Stimulated activated CD4-positive, alpha-beta T cell treated with anti-CD3 and anti-CD28 coated beads, TNF-alpha, amount 100 ng/mL, for 4 hours (primary cell): ENCODE measurements at regions not wholly inside any gene's neighbourhood (a gene's known extent, or its start where the extent isn't known, plus 50 kb on each side); places are given as distances from the start of the nearest gene placed in this dataset.
"Not testable (repeated sequence)": the region's sequence is repeated elsewhere in the genome, so short reads cannot be mapped to it uniquely, and the experiment has no call there.

Experiments used
- DNase-seq, 3 experiments: peaks; one replicate each; pipeline ENCODE4 v3.0.0-alpha.2; 2020; ENCODE audit warnings: low read depth in 3 of 3

DNA sequence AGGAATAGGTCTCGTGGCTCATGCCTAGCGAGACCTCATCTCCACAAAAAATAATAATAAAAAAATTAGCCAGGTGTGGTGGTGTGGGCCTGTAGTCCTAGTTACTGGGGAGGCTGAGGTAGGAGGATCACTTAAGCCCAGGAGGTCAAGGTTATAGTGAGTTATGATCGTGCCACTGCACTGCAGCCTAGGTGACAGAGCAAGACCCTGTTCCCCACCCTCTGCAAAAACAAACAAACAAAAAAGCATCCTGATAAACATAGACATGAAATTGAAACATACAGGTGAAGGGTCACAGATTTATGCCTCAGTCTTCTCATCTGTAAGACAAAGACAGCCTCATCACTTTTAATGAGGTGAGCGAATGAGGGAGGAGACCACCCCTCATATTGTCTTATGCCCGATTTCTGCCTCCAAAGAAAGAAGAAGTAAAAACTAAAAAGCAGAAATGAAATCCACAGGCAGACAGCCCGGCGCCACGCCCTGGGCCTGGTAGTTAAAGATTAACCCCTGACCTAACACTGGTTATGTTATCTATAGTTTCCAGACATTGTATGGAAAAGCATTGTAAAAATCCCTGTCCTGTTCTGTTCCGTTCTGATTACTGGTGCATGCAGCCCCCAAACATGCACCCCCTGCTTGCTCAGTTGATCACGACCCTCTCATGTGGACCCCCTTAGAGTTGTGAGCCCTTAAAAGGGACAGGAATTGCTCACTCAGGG lies 138.5 kb downstream of the OR2B2 start:
- DNase-seq: not testable (repeated sequence)

DNA sequence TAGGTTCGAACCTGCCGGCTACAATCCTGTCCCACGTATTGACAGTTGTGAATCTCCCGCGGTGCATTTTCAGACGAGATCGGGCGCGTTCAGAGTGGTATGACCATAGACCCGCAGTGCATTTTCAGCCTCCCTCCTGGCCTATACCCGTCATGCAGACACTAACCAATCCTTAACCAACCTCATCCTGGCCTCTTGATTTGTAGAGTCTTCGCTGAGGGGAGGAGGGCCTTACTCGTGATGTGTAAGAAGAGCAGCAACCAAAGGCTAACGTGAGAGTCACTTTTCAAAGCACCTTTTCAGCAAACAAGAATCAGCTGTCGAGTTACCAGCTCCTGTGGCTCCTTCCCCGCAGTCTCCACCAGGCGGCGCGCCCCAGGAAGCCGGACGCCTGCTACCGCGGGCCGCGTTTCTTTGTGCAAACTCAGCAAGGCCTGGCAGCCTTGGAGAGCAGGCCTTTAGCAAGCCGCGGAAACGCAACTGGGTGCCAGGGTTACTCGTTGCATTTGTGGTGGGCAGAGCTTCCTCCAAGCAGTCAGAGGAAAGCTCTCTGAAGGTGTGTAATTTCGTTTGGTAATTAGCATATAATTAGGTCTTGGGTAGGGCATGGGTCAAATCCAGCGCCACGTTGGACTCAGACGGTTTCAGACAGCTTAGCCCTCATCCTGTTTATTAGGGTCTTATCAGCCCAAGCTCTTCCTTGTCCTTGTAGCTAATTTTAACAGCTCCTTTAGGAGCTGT lies 139.8 kb downstream of the OR2B2 start:
- DNase-seq: peak; percentile 69 to 78 (median 72)

DNA sequence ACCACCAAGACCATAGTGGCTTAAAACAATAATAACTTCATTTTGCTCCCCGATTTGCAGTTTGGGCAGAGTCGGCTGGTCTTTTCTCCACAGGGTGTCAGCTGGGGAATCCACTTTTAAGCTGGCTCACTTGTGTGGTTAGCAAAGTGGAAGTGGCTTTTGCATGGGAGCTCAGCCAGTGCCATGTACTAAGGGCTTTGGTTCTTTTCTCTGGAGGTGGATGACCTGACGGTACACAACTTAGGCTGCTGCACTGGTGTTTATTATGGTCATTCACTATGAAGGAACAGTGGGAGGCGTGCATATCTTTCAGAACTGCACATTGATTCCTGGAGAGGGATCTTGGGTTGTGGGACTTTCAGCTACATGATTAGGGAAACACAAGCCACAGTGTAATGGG lies 141.0 kb downstream of the OR2B2 start:
- DNase-seq: no peak

DNA sequence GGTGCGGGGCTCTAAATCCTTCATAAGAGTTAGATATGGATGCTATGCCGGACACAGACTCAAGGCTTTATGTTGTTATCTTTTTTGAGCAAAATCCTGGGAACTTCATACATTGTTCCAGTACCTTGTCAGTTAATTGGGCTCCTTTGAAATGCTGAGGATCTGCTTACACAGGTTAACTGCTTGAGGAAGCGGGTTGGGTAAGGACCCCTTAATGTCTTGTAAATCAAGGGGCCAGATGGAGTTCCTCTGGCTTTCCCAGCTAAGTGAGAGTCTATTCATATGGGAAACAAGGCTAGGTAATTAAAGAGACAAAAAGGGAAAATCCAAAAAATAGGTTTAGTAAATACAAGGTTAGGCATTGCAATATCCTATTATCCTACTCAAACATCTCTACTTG lies 141.5 kb downstream of the OR2B2 start:
- no peak for DNase-seq

DNA sequence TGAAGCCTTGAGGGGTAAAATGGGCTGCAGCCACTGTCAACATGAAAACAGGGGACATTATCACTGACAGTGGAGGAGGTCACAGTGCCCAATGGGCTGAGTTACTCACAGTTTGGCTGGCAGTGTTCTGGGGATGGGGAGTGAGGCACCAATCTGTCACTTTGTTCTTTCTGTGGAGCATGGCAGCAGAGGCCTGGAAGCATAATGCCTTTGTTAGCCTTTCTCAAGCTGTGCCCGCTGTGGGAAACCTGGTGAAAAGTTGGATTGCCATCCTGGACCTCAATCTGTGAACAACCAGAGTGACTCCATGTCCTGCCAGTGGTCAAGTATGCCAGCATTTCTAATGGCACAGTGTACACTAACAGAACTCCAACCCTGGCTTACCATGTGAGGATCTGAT lies 143.6 kb downstream of the OR2B2 start:
- DNase-seq: no peak

DNA sequence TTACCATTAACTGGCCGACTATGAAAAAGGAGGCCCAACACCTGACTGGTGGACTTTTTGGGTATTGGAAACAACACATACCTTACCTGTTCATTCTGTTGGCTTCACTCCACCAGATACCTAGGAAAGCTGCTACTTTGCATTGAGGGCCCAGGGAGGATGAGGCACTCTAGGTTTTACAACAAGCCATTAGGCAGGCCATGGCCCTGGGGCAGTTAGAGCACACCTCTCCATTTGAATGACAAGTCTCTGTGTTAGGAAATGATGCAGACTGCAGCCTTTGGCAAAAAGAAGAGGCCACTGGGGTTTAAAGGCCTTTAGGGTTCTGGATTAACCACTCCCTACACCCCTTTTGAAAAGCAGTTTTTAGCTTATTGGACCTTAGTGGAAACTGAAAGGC lies 144.3 kb downstream of the OR2B2 start:
- no peak for DNase-seq

DNA sequence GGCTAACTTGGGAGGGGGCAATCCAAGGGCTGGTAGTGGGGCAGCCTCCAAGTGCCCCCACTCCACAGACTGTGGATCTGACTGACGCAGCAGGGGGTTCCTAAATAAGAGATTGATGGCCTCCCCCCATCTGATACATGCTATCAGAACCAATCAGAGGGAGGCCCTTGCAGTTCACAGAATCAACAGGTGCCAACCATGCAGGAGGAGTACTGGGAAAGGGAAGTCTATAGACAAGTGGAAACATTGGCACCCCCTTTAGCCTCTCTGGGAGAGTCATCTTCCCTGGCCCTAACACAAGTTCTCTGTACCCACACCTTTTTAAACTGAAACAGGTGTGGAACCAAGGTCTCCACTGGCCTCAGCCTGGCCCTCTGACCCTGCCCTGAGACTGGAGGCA lies 145.8 kb downstream of the OR2B2 start:
- no peak for DNase-seq

DNA sequence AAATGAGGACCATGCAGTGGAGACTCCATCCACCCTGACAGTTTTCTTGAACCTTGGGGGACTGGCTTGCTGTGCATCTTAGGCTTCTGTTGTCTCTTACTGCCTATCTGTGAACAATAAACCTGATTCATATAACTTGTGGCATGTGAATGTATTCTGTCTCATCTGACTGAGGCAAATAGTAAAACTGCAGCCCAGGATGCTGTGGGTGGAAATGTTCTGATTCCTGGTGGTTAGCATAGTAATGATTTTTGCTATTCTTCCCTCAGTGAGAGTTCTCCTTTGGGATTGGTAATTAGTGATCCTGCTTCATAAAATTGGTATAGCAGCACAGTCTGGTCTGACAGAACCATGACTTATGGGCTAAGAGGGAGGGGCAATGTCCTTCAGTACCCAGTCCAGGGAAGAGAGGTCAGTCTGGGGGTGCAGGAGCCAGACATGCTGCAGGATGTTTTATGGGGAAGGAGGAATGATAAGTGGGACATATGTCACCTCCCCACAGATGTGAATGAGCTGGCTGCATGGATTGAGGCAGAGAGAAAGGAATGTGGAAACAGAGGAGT lies 147.1 kb downstream of the OR2B2 start:
- DNase-seq: no peak

DNA sequence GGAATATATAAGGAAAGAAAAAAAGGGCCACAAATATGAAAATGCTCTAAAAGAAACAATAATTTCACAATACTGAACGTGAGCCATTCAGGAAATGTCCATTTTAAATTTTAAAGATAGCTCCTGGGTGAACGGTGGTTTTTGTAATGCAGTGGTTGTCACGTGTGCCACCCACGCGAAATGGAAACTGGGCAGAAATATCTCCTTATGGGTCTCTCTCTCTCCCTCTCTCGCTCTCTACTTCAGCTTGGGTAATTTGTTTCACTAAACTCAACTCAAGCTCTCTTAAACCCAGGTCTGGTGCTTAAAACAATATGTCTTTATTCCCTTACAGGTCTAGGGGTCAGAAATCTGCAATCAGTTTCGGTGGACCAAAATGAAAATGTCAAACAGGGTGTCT lies 150.8 kb downstream of the OR2B2 start:
- DNase-seq: no peak

DNA sequence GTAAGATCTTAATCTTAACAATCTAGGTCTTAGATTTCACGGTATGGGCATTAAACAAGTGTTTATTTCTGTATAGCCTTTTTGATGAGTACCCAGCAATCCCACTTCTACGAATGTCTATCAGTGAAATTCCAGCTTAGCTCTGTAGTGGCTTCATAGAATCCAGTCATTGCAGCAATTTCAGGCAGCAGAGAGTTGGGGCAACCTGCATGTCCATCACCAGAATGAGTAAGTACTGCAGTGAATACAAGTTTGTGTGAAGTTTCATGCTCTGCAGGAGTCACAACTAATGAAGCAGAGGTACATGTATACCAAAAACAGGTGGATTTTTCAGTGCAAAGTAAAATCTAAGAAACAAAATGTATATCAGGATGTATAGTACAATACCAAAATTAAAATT lies 151.7 kb downstream of the OR2B2 start:
- DNase-seq: no peak

DNA sequence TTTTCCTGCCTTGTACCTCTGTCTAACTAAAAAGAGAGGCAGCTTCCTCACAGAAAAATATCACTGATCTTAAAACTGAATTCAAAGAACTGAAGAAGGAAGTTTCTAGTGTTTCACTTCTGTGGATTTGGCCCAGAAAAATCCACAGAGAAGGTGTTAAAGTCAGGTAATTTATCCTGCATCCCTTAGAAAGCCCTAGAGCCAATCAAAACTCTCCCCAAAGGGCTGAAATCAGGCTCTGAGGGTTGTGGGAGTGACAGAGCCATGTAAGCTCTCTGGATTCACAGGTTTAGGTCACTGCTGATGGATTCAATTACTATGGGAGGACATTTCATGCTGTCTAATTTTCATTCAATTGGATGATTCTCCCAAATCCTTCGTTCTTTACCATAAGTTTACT lies 152.3 kb downstream of the OR2B2 start:
- DNase-seq: no peak

DNA sequence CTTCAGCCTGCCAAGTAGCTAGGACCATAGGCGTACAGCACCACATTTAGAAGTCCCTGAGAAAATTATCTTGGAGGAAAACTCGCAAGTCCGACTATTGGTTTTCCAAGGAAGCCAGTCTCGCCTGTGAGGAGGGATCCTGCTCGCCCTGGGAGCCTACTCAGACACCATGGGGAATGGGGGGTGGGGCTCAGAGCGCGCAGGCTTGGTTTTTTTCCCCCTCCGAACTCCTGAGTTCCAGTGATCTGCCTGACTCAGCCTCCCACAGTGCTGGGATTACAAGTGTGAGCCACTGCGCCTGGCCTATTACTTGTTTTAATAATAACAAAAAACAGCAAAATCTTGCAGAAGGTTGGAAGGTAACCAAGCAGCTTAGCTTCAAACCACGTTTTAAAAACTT lies 153.7 kb downstream of the OR2B2 start:
- DNase-seq: no peak

DNA sequence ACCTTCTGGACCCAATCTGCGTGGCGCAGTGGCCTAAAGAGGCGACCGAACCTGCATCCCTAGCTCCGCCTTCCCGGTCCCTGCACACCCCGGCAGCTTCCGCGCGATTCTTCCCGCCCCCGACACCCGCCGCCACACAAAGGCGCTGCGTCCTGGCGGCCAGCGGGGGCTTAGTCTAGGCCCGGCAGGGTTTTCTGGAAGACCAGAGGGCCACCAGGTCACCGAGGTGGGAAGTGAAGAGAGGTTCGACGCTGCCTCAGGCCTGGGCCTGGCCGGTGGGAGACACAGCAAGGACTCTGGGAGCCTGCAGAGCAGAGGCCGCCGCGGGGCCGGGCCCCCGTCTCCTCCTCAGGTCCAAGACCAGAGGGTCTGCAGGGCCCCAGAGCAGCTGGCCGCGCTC lies 154.9 kb downstream of the OR2B2 start:
- DNase-seq: peak; percentile 26 to 41 (median 27)

DNA sequence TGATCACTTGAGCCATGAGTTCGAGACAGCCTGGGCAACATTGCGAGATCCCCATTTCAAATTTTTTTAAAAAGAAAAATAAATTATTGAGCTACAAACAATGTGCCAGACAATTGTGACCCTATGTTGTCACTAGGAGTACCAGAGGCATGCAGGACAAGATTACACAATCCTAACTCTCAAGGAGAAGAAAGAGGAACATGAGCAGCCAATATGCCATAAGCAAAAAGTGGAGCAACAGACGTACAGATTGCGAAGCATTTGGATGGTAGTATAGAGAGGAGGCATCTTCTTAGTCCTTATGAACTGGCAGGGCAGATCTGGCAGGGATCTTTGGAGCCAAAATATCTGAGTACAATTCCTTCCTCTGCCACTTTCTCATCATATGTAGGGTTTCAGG lies 156.4 kb downstream of the OR2B2 start:
- DNase-seq: no peak

DNA sequence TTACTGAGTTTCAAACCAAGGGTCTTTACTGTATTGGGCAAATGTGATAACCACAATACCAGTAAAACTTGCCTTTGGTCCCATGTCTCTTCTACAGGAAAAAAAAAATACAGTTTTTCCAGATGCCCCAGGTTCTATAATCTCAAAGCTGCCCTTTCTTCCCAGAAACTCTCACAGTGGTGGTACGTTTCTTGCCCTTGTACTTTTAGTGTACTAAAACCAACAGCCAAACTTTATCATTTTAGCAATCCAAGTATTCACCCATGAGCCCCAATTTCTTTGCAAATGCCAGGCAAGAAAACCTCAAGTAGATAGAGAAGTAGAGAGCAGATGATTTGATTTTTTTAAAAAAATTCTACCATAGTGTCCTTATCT lies 157.8 kb downstream of the OR2B2 start:
- no peak for DNase-seq

DNA sequence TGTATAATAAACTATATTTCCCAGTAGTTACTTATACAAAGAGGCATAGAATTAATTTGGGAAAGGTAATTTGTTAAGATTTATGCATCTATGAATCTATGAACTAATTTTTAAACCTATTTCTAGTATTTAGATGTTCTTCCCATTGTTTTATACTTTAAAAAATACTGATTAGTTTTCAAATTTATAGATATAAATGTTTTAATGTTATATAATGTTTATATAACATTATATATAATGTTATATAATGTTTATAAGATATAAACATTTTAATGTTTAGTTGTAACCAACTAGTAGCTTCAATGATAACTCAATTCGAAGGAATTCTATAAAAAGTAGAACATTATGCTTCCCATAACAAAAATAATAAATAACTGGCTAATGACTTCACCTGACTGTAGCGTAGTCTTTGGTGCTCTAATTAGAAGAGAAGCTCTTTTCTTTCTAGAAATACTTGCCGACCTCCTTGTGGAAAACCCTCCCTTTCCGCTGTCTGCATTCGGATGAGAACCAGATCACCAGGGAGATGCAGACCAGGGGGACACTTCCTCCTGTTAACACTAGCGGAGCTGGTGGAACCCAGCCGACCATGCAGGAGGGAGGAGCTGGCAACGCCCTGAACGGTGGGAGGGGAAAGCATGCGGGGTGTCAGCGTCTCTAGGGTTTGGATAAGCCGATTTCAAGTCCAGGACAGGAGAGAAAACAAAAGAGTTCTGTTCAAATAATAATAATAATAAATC lies 158.4 kb downstream of the OR2B2 start:
- DNase-seq: peak; percentile 52 to 60 (median 58)

DNA sequence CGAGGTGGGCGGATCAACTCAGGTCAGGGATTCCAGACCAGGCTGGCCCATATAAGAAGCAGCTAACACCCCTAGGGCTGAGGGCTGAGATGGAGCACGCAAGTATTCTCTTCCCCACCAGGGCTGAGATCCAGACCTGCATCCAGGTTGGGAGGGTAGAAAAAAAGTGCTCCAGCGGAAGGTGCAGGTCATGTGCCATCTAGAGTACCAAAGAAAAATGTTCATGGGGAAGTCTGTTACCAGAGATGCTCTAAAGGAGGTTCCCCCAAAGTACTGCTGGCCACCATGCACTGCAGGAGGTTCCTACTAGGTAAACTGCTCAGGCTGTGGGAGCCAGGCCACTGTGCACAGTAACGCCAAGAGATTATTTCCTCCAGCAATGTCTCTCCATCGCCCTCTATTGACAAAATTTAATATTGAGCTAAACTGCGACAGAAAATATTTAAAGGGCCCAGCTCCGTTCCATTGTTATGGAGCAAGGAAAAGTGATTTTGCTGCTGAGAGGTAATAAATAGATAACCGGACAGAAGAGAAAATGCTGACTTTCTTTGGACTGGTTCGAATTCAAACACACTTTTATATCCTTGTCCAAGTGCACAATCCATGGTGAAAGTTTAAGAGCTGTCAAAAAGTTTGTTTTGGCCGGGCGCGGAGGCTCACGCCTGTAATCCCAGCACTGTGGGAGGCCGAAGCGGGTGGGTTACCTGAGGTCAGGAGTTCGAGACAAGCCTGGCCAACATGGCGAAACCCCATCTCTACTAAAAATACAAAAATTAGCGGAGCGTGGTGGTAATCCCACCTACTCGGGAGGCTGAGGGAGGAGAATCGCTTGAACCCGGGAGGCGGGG lies 159.9 kb downstream of the OR2B2 start:
- DNase-seq: peak; percentile 14 to 34 (median 15)

DNA sequence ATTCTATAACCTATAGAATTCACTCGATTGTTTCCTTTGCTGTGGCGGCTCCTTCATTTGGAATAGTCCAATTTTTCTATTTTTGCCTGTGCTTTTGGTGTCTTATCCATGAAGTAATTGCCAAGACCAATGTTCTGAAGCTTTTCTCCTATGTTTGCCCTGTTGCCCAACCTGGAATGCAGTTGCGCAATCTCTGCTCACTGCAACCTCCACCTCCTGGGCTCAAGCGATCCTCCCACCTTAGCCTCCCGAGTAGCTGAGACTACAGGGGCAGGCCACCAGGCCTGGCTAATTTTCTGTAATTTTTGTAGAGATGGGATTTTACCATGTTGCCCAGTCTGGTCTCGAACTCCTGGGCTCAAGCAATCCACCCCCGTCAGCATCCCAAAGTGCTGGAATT lies 163.5 kb downstream of the OR2B2 start:
- DNase-seq: no peak

DNA sequence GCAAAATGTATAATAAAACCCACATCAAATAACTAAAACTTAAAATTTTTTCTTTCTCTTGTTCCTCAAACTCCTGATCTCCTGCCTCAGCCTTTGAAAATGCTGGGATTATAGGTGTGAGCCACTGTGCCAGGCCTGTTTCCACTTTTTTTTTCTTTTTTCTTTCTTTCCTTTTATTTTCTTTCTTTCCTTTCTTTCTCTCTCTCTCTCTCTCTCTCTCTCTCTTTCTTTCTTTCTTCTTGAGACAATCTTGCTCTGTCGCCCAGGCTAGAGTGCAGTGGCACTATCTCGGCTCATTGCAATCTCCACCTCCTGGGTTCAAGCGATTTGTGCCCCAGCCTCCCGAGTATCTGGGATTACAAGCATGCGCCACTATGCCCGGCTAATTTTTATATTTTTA lies 164.6 kb downstream of the OR2B2 start:
- DNase-seq: no peak

DNA sequence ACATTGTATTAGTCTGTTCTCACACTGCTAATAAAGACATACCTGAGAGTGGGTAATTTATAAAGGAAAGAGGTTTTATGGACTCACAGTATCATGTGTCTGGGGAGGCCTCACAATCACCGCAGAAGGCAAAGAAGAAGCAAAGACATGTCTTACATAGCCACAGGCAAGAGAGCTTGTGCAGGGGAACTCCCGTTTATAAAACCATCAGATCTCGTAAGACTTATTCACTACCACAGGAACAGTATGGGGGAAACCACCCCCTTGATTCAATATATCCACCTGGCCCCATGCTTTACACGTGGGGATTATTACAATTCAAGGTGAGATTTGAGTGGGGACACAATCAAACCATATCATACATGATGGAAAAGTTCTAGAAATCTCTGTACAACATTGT lies 165.3 kb downstream of the OR2B2 start:
- not testable (repeated sequence) for DNase-seq

DNA sequence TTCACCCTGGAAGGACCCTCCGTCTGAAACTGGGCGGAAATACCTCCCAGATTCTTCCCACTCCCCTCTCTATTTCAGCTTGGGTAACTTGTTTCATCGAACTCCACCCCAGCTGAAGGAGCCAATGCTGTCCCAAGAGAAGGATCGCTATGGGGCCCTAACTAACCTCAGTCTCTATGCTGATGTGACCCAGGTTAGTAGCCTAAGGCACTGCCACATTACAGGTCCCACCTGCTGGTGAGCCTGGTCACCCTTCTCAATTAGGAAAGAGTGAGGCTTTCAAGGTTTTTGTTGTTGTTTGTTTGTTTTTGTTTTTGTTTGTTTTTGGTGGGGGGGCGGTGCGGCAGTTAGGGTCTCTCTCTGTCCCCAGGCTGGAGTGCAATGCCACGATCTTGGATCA lies 168.4 kb downstream of the OR2B2 start:
- no peak for DNase-seq
